Tibial artery (tissue), 4 donors: ENCODE measurements at regions not wholly inside any gene's neighbourhood (a gene's known extent, or its start where the extent isn't known, plus 50 kb on each side); places are given as distances from the start of the nearest gene placed in this dataset.

ENCODE experiments used
- DNase-seq, 2 donors: peaks; one replicate each; pipeline ENCODE4 v3.0.0-alpha.2; 2019
- H3K27ac ChIP-seq, 2 donors: fragments of 200-600 bp; sonication (generic) in 1 of 2; 1 replicate in 1 of 2; 2 replicates in 1 of 2; pipeline ENCODE4 v1.5.1; 2018 to 2019; ENCODE audit warnings: mild to moderate bottlenecking in 1 of 2
- H3K27me3 ChIP-seq, 2 donors: fragments of 200-600 bp; sonication (generic) in 1 of 2; one replicate each; pipeline versions ENCODE4 v1.5.1 to v1.6.0; 2016 to 2019
- H3K36me3 ChIP-seq, 3 donors: fragments of 200-600 bp; sonication (generic) in 2 of 3; one replicate each; pipeline ENCODE4 v1.5.1; 2016 to 2019; ENCODE audit warnings: mild to moderate bottlenecking in 2 of 3
- H3K4me1 ChIP-seq, 4 donors: fragments of 200-600 bp; sonication (generic) in 2 of 4; 1 replicate in 3 of 4; 2 replicates in 1 of 4; pipeline ENCODE4 v1.5.1; 2016 to 2019
- H3K4me3 ChIP-seq, 2 donors: fragments of 200-600 bp; sonication (generic) in 1 of 2; 1 replicate in 1 of 2; 2 replicates in 1 of 2; pipeline ENCODE4 v1.5.1; 2018 to 2019; ENCODE audit warnings: mild to moderate bottlenecking in 2 of 2
- H3K9me3 ChIP-seq, 3 donors: fragments of 200-600 bp; sonication (generic) in 1 of 3; one replicate each; pipeline ENCODE4 v1.5.1; 2016 to 2019
- intact Hi-C: fragments of 100-400 bp; cut with DNase I; formaldehyde crosslinking; loops from one replicate; pipeline ENCODE4 v1.15.0; 2023; ENCODE audit warnings: low total_unique reads
- TF ChIP-seq, protein P1 (sequence below), 2 experiments: fragments of 200-600 bp in 1 of 2; fragments of 450-650 bp in 1 of 2; IDR thresholded peaks; one replicate each; pipeline ENCODE4 v1.5.1; 2017 to 2019; ENCODE audit warnings: antibody characterized with exemption in 2 of 2, mild to moderate bottlenecking in 1 of 2, moderate library complexity in 1 of 2

DNA sequence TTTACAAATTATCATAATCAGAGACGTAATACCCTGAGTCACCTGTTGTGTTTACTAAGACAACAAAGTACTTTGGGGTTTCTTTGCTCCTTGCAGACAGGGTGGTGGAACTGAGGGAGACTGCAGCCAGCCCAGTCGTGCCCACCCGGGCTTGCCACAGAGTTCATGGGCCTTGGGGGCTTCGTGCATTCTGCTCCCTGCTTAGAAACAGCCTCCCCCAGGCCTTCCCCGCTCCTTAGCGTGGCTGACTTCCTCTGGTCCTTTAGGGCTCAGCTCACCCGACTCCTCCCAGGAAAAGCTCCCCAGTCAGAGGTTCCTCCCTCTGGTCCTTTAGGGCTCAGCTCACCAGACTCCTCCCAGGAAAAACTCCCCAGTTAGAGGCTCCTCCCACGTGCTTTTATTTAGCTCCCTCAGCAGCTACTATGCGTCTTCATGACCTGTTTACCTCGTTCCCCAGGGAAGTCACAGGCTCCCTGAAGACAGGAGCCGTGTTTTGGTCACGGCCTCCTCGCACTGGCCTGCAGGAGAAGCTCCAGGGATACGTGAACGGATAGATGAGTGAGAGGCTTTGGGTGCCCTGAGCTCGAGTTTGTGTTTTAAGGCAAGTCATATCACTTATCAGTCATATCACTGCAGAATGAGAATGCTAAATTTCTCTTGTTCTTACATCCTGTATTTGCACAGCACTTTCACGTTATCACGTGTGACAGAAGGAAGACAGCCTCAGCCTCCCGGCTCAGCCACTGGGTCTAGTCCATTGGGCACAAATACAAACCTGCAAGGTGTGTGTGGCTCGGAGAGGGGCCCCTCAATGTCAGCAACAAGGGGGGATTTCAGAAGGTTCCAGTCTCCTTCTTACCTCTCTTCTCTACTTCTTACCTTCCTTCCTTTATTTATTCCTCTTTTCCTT lies 52.7 kb upstream of the VIPR2 start:
- no peaks in the 10 kb centered on the region for H3K36me3 ChIP-seq

DNA sequence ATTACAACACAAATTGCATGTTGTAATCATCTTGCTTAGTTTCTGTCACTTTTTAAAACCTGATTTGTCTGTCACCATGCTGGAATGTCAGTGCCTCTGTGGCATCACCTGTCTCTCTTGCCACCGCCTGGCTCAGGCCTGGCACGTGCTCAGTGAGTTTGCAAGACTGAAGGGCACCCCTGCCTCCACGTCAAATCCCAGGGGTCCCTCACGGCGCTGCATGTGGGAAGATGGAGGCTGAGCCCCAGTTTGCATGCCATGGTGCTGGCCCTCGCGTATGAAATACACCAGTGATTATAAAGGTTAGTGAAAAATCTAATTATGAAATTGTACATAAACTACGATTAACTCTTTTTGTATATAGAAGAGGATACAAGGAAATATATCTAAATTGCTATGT lies 51.9 kb upstream of the VIPR2 start:
- TF ChIP-seq, protein P1, sequence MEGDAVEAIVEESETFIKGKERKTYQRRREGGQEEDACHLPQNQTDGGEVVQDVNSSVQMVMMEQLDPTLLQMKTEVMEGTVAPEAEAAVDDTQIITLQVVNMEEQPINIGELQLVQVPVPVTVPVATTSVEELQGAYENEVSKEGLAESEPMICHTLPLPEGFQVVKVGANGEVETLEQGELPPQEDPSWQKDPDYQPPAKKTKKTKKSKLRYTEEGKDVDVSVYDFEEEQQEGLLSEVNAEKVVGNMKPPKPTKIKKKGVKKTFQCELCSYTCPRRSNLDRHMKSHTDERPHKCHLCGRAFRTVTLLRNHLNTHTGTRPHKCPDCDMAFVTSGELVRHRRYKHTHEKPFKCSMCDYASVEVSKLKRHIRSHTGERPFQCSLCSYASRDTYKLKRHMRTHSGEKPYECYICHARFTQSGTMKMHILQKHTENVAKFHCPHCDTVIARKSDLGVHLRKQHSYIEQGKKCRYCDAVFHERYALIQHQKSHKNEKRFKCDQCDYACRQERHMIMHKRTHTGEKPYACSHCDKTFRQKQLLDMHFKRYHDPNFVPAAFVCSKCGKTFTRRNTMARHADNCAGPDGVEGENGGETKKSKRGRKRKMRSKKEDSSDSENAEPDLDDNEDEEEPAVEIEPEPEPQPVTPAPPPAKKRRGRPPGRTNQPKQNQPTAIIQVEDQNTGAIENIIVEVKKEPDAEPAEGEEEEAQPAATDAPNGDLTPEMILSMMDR (IDR thresholded peaks at IDR 0.05), result no peak
- Histone ChIP-seq H3K4me3 (no peak overlapping the region), H3K4me1 (peaks cover 0 to 6% (median 0%) of the 10 kb centered on the region in 4 donors), H3K9me3 (no peaks in the 10 kb centered on the region), H3K27ac (no peak overlapping the region), H3K36me3 (no peaks in the 10 kb centered on the region), H3K27me3 (no peaks in the 10 kb centered on the region)
- DNase-seq, result no peak
- intact Hi-C loops, result no loop called here

More for the DNA sequence above, 52.7 kb upstream of the VIPR2 start:
- no peak for DNase-seq
- Histone ChIP-seq H3K27ac (no peak overlapping the region), H3K4me3 (no peak overlapping the region), H3K27me3 (no peaks in the 10 kb centered on the region), H3K4me1 (peaks cover 0 to 6% (median 0%) of the 10 kb centered on the region in 4 donors), H3K9me3 (no peaks in the 10 kb centered on the region)
- intact Hi-C loops, result no loop called here
- TF ChIP-seq, protein P1 (IDR thresholded peaks at IDR 0.05), result no peak

DNA sequence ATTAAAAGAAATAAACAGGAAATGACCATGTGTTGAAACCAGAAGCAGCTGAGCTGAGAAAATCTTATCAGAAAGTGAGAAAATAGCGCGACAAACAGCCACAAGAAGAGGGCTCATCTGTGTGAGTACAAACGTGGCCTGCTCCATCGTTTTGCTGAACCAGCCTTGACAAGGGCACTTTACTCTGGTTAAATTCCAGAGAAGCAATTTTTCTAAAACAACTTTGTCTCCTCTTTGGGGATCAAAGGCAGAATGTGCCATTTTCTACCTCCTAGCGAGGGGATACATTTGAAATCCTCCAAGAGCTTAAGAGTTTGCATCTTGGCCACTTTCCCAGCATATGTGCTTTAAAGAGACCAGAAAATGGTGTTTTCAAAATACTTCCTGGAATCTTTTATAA lies 51.3 kb upstream of the VIPR2 start:
- peaks cover 0 to 6% (median 0%) of the 10 kb centered on the region in 4 donors for H3K4me1 ChIP-seq
- no peak for DNase-seq
- no peak overlapping the region for H3K27ac ChIP-seq
- H3K36me3 ChIP-seq, result no peaks in the 10 kb centered on the region
- TF ChIP-seq, protein P1 (IDR thresholded peaks at IDR 0.05), result no peak
- no peak overlapping the region for H3K4me3 ChIP-seq
- intact Hi-C loops, result no loop called here
- H3K9me3 ChIP-seq, result no peaks in the 10 kb centered on the region
- no peaks in the 10 kb centered on the region for H3K27me3 ChIP-seq
